Transverse colon (tissue), 4 donors: ENCODE measurements at regions not wholly inside any gene's neighbourhood (a gene's known extent, or its start where the extent isn't known, plus 50 kb on each side); places are given as distances from the start of the nearest gene placed in this dataset.

ENCODE experiments used
- EP300 ChIP-seq: sonication (generic); formaldehyde crosslinking; IDR thresholded peaks from one replicate; pipeline ENCODE4 v1.6.1; 2017; ENCODE audit warnings: antibody characterized with exemption, low read depth
- POLR2A ChIP-seq: fragments of 450-650 bp; IDR thresholded peaks from one replicate; pipeline ENCODE4 v1.6.1; 2016; ENCODE audit warnings: antibody characterized with exemption, mild to moderate bottlenecking, moderate library complexity
- POLR2AphosphoS5 ChIP-seq, 3 donors: sonication (generic); formaldehyde crosslinking; IDR thresholded peaks; one replicate each; pipeline ENCODE4 v1.6.1; 2016; ENCODE audit warnings: antibody characterized with exemption in 3 of 3
- TF ChIP-seq, protein P1 (sequence below), 5 experiments: fragments of 200-600 bp in 3 of 5; fragments of 450-650 bp in 2 of 5; sonication (generic) in 3 of 5; IDR thresholded peaks; 1 replicate in 2 of 5; 2 replicates in 3 of 5; pipeline ENCODE4 v1.5.1; 2016 to 2017; ENCODE audit warnings: antibody characterized with exemption in 5 of 5, inconsistent platforms in 3 of 5, mild to moderate bottlenecking in 2 of 5, moderate library complexity in 1 of 5

DNA sequence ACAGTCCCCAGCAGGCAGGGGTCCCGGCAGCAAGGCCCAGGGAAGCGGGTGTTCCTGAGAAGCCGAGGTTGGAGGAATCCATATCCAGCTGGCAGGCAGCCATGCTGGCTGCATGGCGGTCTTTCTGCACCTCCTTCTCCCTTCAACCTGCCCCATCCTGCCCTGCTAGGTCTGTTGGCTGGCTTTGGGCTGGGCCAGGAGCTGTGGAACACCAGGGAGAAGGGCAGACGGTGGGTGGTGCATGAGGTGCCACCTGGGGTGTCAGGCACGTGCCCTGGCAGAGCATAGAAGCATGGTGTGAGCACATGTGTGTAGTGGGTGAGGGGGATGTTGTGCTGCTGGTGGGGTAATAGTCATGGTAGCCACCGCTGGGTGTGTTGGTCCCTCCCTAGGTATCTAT, 150.1 kb downstream of the PJA1 start:
- TF ChIP-seq, protein P1, sequence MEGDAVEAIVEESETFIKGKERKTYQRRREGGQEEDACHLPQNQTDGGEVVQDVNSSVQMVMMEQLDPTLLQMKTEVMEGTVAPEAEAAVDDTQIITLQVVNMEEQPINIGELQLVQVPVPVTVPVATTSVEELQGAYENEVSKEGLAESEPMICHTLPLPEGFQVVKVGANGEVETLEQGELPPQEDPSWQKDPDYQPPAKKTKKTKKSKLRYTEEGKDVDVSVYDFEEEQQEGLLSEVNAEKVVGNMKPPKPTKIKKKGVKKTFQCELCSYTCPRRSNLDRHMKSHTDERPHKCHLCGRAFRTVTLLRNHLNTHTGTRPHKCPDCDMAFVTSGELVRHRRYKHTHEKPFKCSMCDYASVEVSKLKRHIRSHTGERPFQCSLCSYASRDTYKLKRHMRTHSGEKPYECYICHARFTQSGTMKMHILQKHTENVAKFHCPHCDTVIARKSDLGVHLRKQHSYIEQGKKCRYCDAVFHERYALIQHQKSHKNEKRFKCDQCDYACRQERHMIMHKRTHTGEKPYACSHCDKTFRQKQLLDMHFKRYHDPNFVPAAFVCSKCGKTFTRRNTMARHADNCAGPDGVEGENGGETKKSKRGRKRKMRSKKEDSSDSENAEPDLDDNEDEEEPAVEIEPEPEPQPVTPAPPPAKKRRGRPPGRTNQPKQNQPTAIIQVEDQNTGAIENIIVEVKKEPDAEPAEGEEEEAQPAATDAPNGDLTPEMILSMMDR (IDR thresholded peaks at IDR 0.05), result no peak
- no peak for TF ChIP-seq EP300
- TF ChIP-seq POLR2AphosphoS5 (IDR thresholded peaks at IDR 0.05), result no peak
- no peak for TF ChIP-seq POLR2A
